Activated CD8-positive, alpha-beta T cell treated with anti-CD3 and anti-CD28 coated beads for 36 hours (primary cell): ENCODE measurements at regions not wholly inside any gene's neighbourhood (a gene's known extent, or its start where the extent isn't known, plus 50 kb on each side); places are given as distances from the start of the nearest gene placed in this dataset.

ENCODE experiments used
- ATAC-seq: fragments of 200-7000 bp; cut with Tn5 transposase; one replicate; pipeline ENCODE4 v1.10.0; 2021; ENCODE audit warnings: mild to moderate bottlenecking, moderate library complexity
- CTCF ChIA-PET: fragments of 350-600 bp; sonication (Branson Sonifier 250); formaldehyde crosslinking; loops from one replicate; lab custom pipeline; 2021; ENCODE audit warnings: antibody characterized with exemption; lab: Charles Lee
- POLR2A ChIA-PET: fragments of 350-600 bp; sonication (Branson Sonifier 250); formaldehyde crosslinking; loops from one replicate; lab custom pipeline; 2021; ENCODE audit warnings: antibody characterized with exemption; lab: Charles Lee
- DNase-seq: peaks from one replicate; pipeline ENCODE4 v3.0.0-alpha.2; 2020
- H3K27ac Mint-ChIP-seq: one replicate; pipeline ENCODE4 v1.8.0; 2021; ENCODE audit warnings: mild to moderate bottlenecking, mixed read lengths
- H3K27me3 Mint-ChIP-seq: one replicate; pipeline ENCODE4 v1.8.0; 2021; ENCODE audit warnings: mixed read lengths
- H3K36me3 Mint-ChIP-seq: one replicate; pipeline ENCODE4 v1.8.0; 2021; ENCODE audit warnings: low read depth, mixed read lengths
- H3K4me1 Mint-ChIP-seq: one replicate; pipeline ENCODE4 v1.8.0; 2021; ENCODE audit warnings: low read depth, mixed read lengths
- H3K4me3 Mint-ChIP-seq: one replicate; pipeline ENCODE4 v1.8.0; 2021; ENCODE audit warnings: mild to moderate bottlenecking, moderate library complexity, mixed read lengths
- H3K9me3 Mint-ChIP-seq: one replicate; pipeline ENCODE4 v1.8.0; 2021; ENCODE audit warnings: mixed read lengths
- CTCF ChIP-seq: fragments of 200-600 bp; IDR thresholded peaks from one replicate; pipeline ENCODE4 v1.8.0; 2022; ENCODE audit warnings: antibody characterized with exemption, mild to moderate bottlenecking
- intact Hi-C: fragments of 100-400 bp; cut with micrococcal nuclease; formaldehyde crosslinking; loops from one replicate; pipeline ENCODE4 v1.10.0; 2022

GRCh38 chr18:78762753-78763152, 216.9 kb upstream of the SALL3 start:
- CTCF ChIA-PET = no interaction called here

GRCh38 chr18:78764544-78764943, 215.1 kb upstream of the SALL3 start:
- Mint-ChIP-seq H3K4me1 (no peaks in the 10 kb centered on the region), H3K36me3 (no peaks in the 10 kb centered on the region), H3K27ac (no peak overlapping the region), H3K4me3 (no peak overlapping the region), H3K9me3 (peaks cover 9% of the 10 kb centered on the region), H3K27me3 (no peaks in the 10 kb centered on the region)
- no peak for TF ChIP-seq CTCF
- ChIA-PET CTCF (no interaction called here), POLR2A (no interaction called here)
- DNase-seq (no peak), ATAC-seq (no peak)
- intact Hi-C loops = no loop called here

More at GRCh38 chr18:78762753-78763152, 216.9 kb upstream of the SALL3 start:
- DNase-seq (no peak), ATAC-seq (no peak)
- POLR2A ChIA-PET = no interaction called here
- TF ChIP-seq CTCF = no peak
- H3K4me1 Mint-ChIP-seq = no peaks in the 10 kb centered on the region
- no peak overlapping the region for H3K4me3 Mint-ChIP-seq
- H3K27me3 Mint-ChIP-seq = no peaks in the 10 kb centered on the region
- intact Hi-C loops = no loop called here
- no peak overlapping the region for H3K27ac Mint-ChIP-seq
- H3K36me3 Mint-ChIP-seq = no peaks in the 10 kb centered on the region
- H3K9me3 Mint-ChIP-seq = peaks cover 9% of the 10 kb centered on the region

GRCh38 chr18:78765142-78765541, 214.5 kb upstream of the SALL3 start:
- H3K27me3 Mint-ChIP-seq = no peaks in the 10 kb centered on the region
- no peak for TF ChIP-seq CTCF
- POLR2A ChIA-PET = no interaction called here

GRCh38 chr18:78765637-78766281, 213.9 kb upstream of the SALL3 start:
- no peaks in the 10 kb centered on the region for H3K4me1 Mint-ChIP-seq
- ChIA-PET CTCF (no interaction called here), POLR2A (no interaction called here)
- H3K27ac Mint-ChIP-seq = no peak overlapping the region
- H3K9me3 Mint-ChIP-seq = peaks cover 9% of the 10 kb centered on the region
- no peaks in the 10 kb centered on the region for H3K36me3 Mint-ChIP-seq
- no peaks in the 10 kb centered on the region for H3K27me3 Mint-ChIP-seq
- ATAC-seq (no peak), DNase-seq (no peak)
- TF ChIP-seq CTCF = no peak
- no peak overlapping the region for H3K4me3 Mint-ChIP-seq
- intact Hi-C loops = no loop called here

More at GRCh38 chr18:78765142-78765541, 214.5 kb upstream of the SALL3 start:
- ATAC-seq = no peak
- no peaks in the 10 kb centered on the region for H3K36me3 Mint-ChIP-seq
- no peak for DNase-seq
- no peak overlapping the region for H3K27ac Mint-ChIP-seq
- H3K4me1 Mint-ChIP-seq = no peaks in the 10 kb centered on the region
- peaks cover 9% of the 10 kb centered on the region for H3K9me3 Mint-ChIP-seq
- no peak overlapping the region for H3K4me3 Mint-ChIP-seq
- intact Hi-C loops = no loop called here
- CTCF ChIA-PET = no interaction called here

- Mint-ChIP-seq H3K27ac (no peak overlapping the region), H3K4me1 (no peaks in the 10 kb centered on the region), H3K27me3 (no peaks in the 10 kb centered on the region), H3K4me3 (no peak overlapping the region), H3K9me3 (peaks cover 9% of the 10 kb centered on the region), H3K36me3 (no peaks in the 10 kb centered on the region)
- ATAC-seq (no peak), DNase-seq (no peak)
- no peak for TF ChIP-seq CTCF
- POLR2A ChIA-PET = no interaction called here
- intact Hi-C loops = no loop called here
- CTCF ChIA-PET = no interaction called here
Measured at GRCh38 chr18:78766651-78767533, 212.7 kb upstream of the SALL3 start.
